Duodenal mucosa (tissue), 2 donors: ENCODE measurements at regions not wholly inside any gene's neighbourhood (a gene's known extent, or its start where the extent isn't known, plus 50 kb on each side); places are given as distances from the start of the nearest gene placed in this dataset.

Source experiments
- H3K27ac ChIP-seq: one replicate; pipeline ENCODE4 v1.7.0; 2013; ENCODE audit warnings: low read depth, low read length
- H3K27me3 ChIP-seq, 2 donors: one replicate each; pipeline ENCODE4 v1.7.0; 2013; ENCODE audit warnings: low read length in 2 of 2, control low read depth in 1 of 2; ENCODE audit not compliant: insufficient read depth in 2 of 2, control insufficient read depth in 1 of 2
- H3K36me3 ChIP-seq, 2 donors: one replicate each; pipeline ENCODE4 v1.7.0; 2013; ENCODE audit warnings: low read length in 2 of 2, control low read depth in 1 of 2; ENCODE audit not compliant: insufficient read depth in 2 of 2, control insufficient read depth in 1 of 2
- H3K4me1 ChIP-seq, 2 donors: one replicate each; pipeline ENCODE4 v1.7.0; 2013; ENCODE audit warnings: low read length in 2 of 2, control low read depth in 1 of 2; ENCODE audit not compliant: insufficient read depth in 2 of 2, control insufficient read depth in 1 of 2
- H3K4me3 ChIP-seq, 2 donors: one replicate each; pipeline ENCODE4 v1.7.0; 2013; ENCODE audit warnings: low read length in 2 of 2, low read depth in 1 of 2
- H3K9ac ChIP-seq, 2 donors: one replicate each; pipeline ENCODE4 v1.7.0; 2013; ENCODE audit warnings: low read length in 2 of 2, low read depth in 1 of 2
- H3K9me3 ChIP-seq, 2 donors: one replicate each; pipeline ENCODE4 v1.7.0; 2013; ENCODE audit warnings: low read length in 2 of 2, control low read depth in 1 of 2; ENCODE audit not compliant: control insufficient read depth in 1 of 2

DNA sequence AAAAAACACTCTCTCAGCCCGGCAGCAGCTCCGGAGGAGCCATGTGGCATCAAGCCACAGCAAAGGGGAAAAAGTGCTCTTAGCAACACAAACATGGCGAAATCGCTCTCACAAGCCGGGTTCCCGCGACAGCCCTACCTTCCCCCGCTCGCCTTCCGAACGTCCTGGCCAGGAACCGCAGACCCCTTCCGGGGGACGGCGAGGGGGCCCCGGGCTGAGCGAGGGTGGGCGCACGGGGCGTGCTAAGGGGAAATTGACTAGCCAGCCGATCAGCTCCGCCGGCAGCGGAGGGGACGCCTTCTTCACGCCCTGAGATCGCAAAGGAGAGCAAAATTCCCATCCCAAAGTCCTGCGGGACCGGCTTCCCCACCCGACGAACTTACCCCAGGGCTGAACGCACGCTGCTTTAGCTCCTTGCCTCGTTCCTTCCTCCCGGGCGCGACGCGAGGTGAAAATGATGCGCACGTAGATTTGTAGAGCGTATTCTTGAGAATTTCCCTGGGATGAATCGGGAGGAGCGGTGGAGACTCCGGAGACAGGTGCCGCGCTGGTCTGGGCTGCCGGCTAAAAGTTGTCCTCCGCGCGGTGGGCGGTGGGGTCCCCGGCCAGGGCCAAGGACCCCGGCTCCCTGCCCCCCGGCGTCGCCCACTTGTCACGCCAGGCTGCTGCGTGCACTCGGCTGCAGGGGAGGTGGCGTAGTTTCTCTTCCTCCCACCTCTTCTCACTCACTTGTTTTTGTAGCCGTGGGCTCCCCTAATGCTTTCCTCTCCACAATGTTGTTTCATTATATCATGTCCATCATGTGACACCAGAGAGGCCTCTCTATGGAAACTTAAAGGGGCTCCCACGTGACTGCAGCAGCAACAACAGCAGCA lies 220.1 kb upstream of the MKLN1 start:
- peak overlapping the region; percentile 84 to 94 for H3K4me3 ChIP-seq
- peaks cover 30 to 50% of the 10 kb centered on the region in 2 donors for H3K4me1 ChIP-seq
- no peaks in the 10 kb centered on the region for H3K36me3 ChIP-seq
- H3K9me3 ChIP-seq, result no peaks in the 10 kb centered on the region
- H3K27ac ChIP-seq, result peak overlapping the region; percentile 96
- H3K27me3 ChIP-seq, result peaks cover 10 to 23% of the 10 kb centered on the region in 2 donors
- peak overlapping the region; percentile 90 to 93 for H3K9ac ChIP-seq

DNA sequence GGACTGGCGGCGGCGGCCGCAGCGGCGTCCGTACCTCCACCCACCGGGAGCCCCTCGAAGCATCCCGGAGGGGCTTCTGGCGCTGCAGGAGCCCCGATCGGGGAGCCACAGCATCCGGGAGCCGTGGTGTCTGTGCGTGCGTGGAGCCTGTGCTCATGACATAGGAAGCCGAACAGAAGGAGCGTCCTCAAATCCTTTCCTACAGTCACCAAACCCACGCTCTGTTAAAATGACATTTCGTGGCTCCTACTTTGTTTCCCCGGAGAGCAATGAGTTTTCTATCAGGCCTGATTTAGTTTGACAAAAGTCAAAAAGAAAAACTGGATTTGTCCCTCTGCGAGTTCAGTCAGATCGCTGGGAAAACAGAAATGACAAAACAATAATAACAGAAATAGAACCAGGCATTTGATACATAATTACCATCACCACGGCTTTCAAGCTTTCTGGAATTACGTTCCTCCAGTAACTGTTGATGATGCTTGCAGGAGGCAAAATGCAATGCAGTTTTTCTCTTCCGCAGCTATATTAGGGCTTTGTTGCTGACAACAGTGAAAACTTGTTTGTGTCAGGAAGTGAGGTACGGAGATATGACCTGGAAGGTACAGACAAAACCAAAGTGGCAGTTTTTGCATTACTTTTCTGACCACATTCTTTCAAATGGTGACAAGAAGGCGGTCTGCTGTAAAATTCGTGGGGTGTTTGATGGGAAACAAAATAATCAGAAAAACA lies 219.3 kb upstream of the MKLN1 start:
- no peaks in the 10 kb centered on the region for H3K36me3 ChIP-seq
- H3K4me3 ChIP-seq, result peak overlapping the region; percentile 84 to 94
- peaks cover 30 to 50% of the 10 kb centered on the region in 2 donors for H3K4me1 ChIP-seq
- H3K9ac ChIP-seq, result peak overlapping the region; percentile 90 to 93
- no peaks in the 10 kb centered on the region for H3K9me3 ChIP-seq
- peak overlapping the region; percentile 96 for H3K27ac ChIP-seq
- H3K27me3 ChIP-seq, result peaks cover 10 to 23% of the 10 kb centered on the region in 2 donors

DNA sequence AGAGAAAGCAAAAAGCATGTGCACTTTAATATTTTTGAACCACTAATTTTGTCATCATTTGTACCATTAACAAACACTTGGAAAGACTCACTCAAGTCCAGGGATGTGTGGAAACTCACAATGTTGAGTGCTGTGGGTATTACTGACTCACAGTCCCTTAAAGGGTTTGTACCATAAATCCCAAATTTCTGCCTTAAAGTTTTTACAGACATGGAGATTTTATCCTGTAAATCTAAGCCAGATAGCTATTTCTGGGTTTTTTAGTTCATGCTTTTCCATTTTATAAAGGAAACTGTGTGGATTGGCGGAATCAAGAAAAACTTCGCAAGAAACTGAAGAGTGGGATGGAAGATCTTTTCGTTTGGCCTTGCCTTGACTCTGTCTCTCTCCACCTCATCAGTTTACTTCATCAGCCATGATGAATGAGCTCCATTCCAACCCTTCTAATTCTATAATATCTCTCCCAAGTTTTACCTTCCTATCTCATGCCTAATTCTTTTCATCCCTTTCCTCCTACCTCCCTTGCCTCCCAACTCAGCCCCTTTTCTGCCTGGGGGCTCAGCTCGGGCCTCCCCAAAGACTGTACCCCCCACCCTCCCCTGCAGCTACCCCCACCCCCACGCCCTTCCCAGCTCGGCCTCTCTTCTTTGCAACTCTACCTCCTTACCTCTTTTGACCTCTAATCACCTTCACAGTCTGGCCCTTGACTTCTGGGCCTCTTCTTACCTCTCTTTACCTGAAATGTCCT lies 218.5 kb upstream of the MKLN1 start:
- H3K27ac ChIP-seq, result peak overlapping the region; percentile 96
- no peaks in the 10 kb centered on the region for H3K9me3 ChIP-seq
- H3K36me3 ChIP-seq, result no peaks in the 10 kb centered on the region
- peaks cover 25 to 47% of the 10 kb centered on the region in 2 donors for H3K4me1 ChIP-seq
- peaks cover 10 to 23% of the 10 kb centered on the region in 2 donors for H3K27me3 ChIP-seq
- H3K9ac ChIP-seq, result peak overlapping the region; percentile 51 to 77
- peak overlapping the region; percentile 84 to 94 for H3K4me3 ChIP-seq

DNA sequence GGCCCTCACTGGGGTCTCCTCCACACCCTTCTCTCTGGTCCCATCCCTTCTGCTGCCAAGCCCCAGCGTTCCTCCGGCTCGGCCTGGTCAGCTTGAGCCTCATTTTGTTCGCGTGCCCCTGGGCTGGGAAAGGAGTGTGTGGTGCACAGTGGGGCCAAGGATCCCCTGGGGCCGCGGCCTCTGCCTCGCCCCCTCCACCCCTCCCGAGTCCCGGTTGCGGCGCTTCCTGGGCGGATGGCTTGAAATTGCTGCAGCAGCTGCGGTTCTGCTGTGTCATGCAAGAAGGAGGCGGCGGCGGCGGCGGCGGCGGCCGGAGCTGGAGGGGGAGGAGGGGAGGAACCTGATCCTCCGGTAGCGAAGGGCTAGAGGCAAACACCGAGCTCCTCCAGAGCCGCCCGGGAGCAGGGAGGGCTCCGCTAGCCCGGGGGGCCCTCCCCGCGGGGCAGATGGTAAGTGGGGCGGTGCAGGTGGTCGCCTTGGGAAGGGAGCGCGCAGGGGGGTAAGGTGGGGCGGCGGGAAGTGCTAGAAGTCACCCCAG lies 217.8 kb upstream of the MKLN1 start:
- Histone ChIP-seq H3K27ac (peak overlapping the region; percentile 65), H3K4me1 (peaks cover 24 to 43% of the 10 kb centered on the region in 2 donors), H3K4me3 (peak overlapping the region; percentile 71 to 94), H3K9me3 (no peaks in the 10 kb centered on the region), H3K36me3 (no peaks in the 10 kb centered on the region), H3K9ac (peak overlapping the region; percentile 51 to 77), H3K27me3 (peaks cover 10 to 23% of the 10 kb centered on the region in 2 donors)

DNA sequence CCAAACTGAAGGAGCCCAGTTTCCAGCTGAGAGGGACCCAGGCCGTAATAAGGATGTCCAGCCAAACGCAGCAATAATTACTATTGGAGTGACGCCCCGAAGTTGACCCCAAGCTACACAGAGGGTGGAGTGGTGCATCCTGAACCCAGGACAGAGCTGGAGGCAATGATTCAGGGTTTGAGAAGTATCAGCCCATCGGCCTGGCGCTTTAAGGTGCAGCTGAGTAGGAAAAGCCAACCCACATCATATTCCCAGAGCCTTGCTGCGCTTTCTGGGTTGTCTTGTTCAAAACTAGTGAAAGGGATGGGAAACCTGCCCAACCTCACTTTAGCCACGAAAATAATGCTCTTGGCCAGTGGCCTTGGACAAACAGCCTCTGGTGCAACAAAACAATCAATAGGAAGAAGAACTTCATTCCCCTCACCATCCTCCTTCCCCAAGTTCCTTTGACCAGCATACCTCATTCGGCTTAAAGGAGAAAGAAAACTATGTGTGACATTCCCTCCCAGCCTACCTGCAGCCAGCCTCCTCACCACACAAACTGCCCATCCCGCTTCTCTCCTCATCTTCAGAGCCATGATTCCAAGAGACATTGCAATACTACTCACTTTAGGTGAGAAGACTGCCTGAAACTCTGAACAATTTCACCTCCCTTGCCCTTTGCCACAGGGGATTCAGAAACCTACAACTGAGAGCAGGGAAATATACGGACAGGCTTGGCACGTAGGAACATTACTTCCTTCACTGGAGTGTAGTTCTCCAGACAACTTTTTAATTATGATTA lies 217.2 kb upstream of the MKLN1 start:
- H3K27ac ChIP-seq, result peak overlapping the region; percentile 59
- H3K9ac ChIP-seq, result peak overlapping the region; percentile 44 to 71
- no peaks in the 10 kb centered on the region for H3K9me3 ChIP-seq
- peaks cover 10 to 23% of the 10 kb centered on the region in 2 donors for H3K27me3 ChIP-seq
- H3K4me3 ChIP-seq, result peak overlapping the region; percentile 71 to 94
- no peaks in the 10 kb centered on the region for H3K36me3 ChIP-seq
- peaks cover 24 to 37% of the 10 kb centered on the region in 2 donors for H3K4me1 ChIP-seq

DNA sequence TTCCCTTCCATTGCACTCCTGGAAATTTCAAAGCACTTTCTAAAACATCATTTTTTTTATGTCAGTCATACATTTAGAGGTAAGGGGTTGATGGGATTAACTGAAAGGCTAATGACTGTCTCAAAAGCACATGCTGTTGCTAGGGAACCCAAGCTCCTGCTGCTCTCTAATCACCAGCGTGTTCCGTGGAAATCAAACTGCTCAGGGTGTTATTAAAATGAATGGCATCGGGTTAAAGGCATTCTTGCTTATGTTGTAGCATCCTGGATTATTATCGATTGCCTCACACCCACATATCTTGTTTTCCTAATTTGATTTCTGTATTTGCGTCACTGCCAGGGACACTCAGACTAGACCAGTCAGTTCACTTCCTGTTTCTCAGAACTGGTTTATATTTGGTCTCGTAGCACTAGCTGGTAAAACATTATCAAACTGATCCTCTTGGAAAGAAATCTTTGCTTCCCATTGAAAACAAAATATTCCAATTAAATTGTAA lies 216.5 kb upstream of the MKLN1 start:
- Histone ChIP-seq H3K4me1 (peaks cover 24 to 36% of the 10 kb centered on the region in 2 donors), H3K27ac (peak overlapping the region; percentile 59), H3K27me3 (peaks cover 10 to 23% of the 10 kb centered on the region in 2 donors), H3K4me3 (peak overlapping the region; percentile 71 to 94), H3K9ac (peak overlapping the region; percentile 44 to 71), H3K36me3 (no peaks in the 10 kb centered on the region), H3K9me3 (no peaks in the 10 kb centered on the region)

DNA sequence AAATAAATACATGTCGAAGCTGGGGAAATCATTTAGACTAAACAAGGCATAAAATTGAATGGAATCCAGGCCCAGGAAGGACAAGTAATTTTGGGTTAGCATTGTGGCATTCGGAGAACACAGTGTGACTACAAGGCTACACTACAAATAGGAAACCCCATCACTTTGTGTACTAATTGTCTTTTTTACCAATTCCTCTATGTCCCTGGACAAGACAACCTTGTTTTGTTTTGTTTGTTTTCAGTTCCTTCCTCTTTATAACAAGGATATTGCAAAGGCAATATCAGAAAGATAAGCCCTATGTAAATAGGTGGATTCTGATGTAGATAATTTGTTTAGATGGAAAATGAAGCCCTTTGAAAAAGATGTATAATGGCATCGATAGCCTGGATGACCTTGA lies 215.9 kb upstream of the MKLN1 start:
- Histone ChIP-seq H3K36me3 (no peaks in the 10 kb centered on the region), H3K27ac (no peak overlapping the region), H3K9ac (no peak overlapping the region), H3K9me3 (no peaks in the 10 kb centered on the region), H3K4me1 (peaks cover 24 to 36% of the 10 kb centered on the region in 2 donors), H3K4me3 (no peak overlapping the region), H3K27me3 (peaks cover 10 to 23% of the 10 kb centered on the region in 2 donors)

DNA sequence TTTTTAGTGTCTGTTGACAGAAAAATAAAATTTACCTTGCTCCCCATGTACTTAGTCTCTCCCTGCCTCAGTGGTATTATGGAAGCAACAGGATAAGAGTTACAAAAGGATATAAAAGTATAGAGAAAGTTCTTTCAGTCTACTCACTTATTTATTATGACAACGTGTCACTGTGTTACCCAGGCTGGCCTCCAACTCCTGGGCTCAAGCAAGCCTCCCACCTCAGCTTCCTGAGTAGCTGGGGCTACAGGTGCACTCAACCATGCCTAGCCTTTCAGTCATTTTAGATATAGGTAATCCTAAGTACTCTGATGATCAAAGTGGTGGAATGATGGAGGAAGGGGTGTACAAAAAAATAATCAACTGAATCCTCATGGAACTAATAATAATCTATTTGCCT lies 215.2 kb upstream of the MKLN1 start:
- Histone ChIP-seq H3K9ac (no peak overlapping the region), H3K9me3 (no peaks in the 10 kb centered on the region), H3K27ac (no peak overlapping the region), H3K4me1 (peaks cover 24 to 33% of the 10 kb centered on the region in 2 donors), H3K36me3 (no peaks in the 10 kb centered on the region), H3K27me3 (peaks cover 10 to 22% of the 10 kb centered on the region in 2 donors), H3K4me3 (no peak overlapping the region)

DNA sequence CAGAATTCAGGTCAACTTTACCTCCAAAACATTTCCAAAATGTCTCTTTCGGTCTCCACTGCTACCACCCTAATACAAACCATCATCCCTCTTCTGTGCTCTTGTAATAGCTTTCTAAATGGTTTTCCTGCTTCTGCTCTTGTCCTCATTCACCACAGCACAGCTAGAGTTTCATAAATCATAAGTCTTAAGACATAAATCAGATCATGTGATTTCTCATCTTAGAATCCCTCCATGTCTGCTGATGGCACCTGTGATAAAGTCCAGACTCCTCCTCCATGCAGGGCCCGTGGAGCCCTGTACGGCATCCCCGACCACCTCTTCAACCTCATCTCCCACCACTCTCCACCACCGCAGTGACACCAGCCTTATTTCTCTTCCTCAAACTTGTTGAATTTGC lies 212.3 kb upstream of the MKLN1 start:
- H3K4me1 ChIP-seq, result peaks cover 12% of the 10 kb centered on the region in 2 donors
- no peak overlapping the region for H3K9ac ChIP-seq
- peaks cover 4 to 8% of the 10 kb centered on the region in 2 donors for H3K27me3 ChIP-seq
- peaks cover 0 to 5% of the 10 kb centered on the region in 2 donors for H3K9me3 ChIP-seq
- H3K27ac ChIP-seq, result no peak overlapping the region
- H3K4me3 ChIP-seq, result no peak overlapping the region
- no peaks in the 10 kb centered on the region for H3K36me3 ChIP-seq
